ENCODE measurements at regions not wholly inside any gene's neighbourhood (a gene's known extent, or its start where the extent isn't known, plus 50 kb on each side); places are given as distances from the start of the nearest gene placed in this dataset.
"Not testable (repeated sequence)": the region's sequence is repeated elsewhere in the genome, so short reads cannot be mapped to it uniquely, and the experiment has no call there.

GRCh38 chr7:66537380-66537779 lies 91.3 kb upstream of the KCTD7 start:
- no peaks in the 10 kb centered on the region for H3K9me3 ChIP-seq (ENCODE audit: control insufficient read depth, low read length)
- 92 to 93% methylated on average over 10 of the region's 10 CpGs for WGBS, 2 experiments
- H3K27me3 ChIP-seq (ENCODE audit: control insufficient read depth, insufficient read depth, low read length, poor library complexity, severe bottlenecking): no peaks in the 10 kb centered on the region
- H3K27ac ChIP-seq (ENCODE audit: insufficient read depth, low read depth, low read length, poor library complexity, severe bottlenecking): no peak overlapping the region
- H3K36me3 ChIP-seq (ENCODE audit: control insufficient read depth, insufficient read depth, low read length): no peaks in the 10 kb centered on the region
- H3K4me3 ChIP-seq (ENCODE audit: insufficient read depth, low read depth, low read length): no peak overlapping the region
- H3K4me1 ChIP-seq (ENCODE audit: control insufficient read depth, insufficient read depth, low read length): no peaks in the 10 kb centered on the region

GRCh38 chr7:66537876-66538275 lies 90.8 kb upstream of the KCTD7 start:
- Histone ChIP-seq H3K9me3 (ENCODE audit: control insufficient read depth, low read length) (no peaks in the 10 kb centered on the region), H3K36me3 (ENCODE audit: control insufficient read depth, insufficient read depth, low read length) (no peaks in the 10 kb centered on the region), H3K4me1 (ENCODE audit: control insufficient read depth, insufficient read depth, low read length) (no peaks in the 10 kb centered on the region), H3K27me3 (ENCODE audit: control insufficient read depth, insufficient read depth, low read length, poor library complexity, severe bottlenecking) (no peaks in the 10 kb centered on the region), H3K27ac (ENCODE audit: insufficient read depth, low read depth, low read length, poor library complexity, severe bottlenecking) (no peak overlapping the region), H3K4me3 (ENCODE audit: insufficient read depth, low read depth, low read length) (no peak overlapping the region)
- 85 to 88% methylated on average over 1 of the region's 1 CpG for WGBS, 2 experiments

- Histone ChIP-seq H3K36me3 (ENCODE audit: control insufficient read depth, insufficient read depth, low read length) (no peaks in the 10 kb centered on the region), H3K4me1 (ENCODE audit: control insufficient read depth, insufficient read depth, low read length) (no peaks in the 10 kb centered on the region), H3K27me3 (ENCODE audit: control insufficient read depth, insufficient read depth, low read length, poor library complexity, severe bottlenecking) (no peaks in the 10 kb centered on the region), H3K27ac (ENCODE audit: insufficient read depth, low read depth, low read length, poor library complexity, severe bottlenecking) (peak overlapping the region; percentile 42), H3K4me3 (ENCODE audit: insufficient read depth, low read depth, low read length) (no peak overlapping the region), H3K9me3 (ENCODE audit: control insufficient read depth, low read length) (no peaks in the 10 kb centered on the region)
- 90% methylated on average over 3 of the region's 3 CpGs for WGBS, 2 experiments
These were observed 89.4 kb upstream of the KCTD7 start for GRCh38 chr7:66539264-66539623.

DNA sequence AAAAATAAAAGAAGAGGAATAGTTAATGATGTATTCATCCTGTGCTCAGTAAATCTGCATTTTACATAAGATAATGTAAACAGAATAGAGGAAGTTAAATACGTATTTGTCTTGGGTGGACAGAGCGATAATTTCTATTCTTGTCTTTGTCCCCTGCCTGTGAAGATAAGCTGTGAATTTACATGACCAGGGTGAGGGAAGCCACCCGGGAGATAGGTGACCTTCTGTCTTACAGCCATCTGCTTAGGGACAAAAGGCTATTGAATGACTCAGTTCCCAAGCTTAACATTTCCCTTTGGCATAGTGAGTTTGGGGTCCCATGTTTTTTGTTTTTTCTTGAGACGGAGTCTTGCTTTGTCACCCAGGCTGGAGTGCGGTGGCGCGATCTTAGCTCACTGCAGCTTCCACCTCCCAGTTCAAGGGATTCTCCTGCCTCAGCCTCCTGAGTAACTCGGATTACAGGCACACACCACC lies 88.7 kb upstream of the KCTD7 start:
- no peaks in the 10 kb centered on the region for H3K36me3 ChIP-seq (ENCODE audit: control insufficient read depth, insufficient read depth, low read length)
- H3K27ac ChIP-seq (ENCODE audit: insufficient read depth, low read depth, low read length, poor library complexity, severe bottlenecking): no peak overlapping the region
- WGBS, 2 experiments: 87% methylated on average over 8 of the region's 8 CpGs
- H3K4me1 ChIP-seq (ENCODE audit: control insufficient read depth, insufficient read depth, low read length): no peaks in the 10 kb centered on the region
- H3K27me3 ChIP-seq (ENCODE audit: control insufficient read depth, insufficient read depth, low read length, poor library complexity, severe bottlenecking): no peaks in the 10 kb centered on the region
- no peaks in the 10 kb centered on the region for H3K9me3 ChIP-seq (ENCODE audit: control insufficient read depth, low read length)
- H3K4me3 ChIP-seq (ENCODE audit: insufficient read depth, low read depth, low read length): no peak overlapping the region

- H3K9me3 ChIP-seq (ENCODE audit: control insufficient read depth, low read length): no peaks in the 10 kb centered on the region
- H3K27ac ChIP-seq (ENCODE audit: insufficient read depth, low read depth, low read length, poor library complexity, severe bottlenecking): no peak overlapping the region
- H3K4me3 ChIP-seq (ENCODE audit: insufficient read depth, low read depth, low read length): no peak overlapping the region
- H3K4me1 ChIP-seq (ENCODE audit: control insufficient read depth, insufficient read depth, low read length): no peaks in the 10 kb centered on the region
- WGBS, 2 experiments: 93 to 94% methylated on average over 5 of the region's 5 CpGs
- no peaks in the 10 kb centered on the region for H3K36me3 ChIP-seq (ENCODE audit: control insufficient read depth, insufficient read depth, low read length)
- H3K27me3 ChIP-seq (ENCODE audit: control insufficient read depth, insufficient read depth, low read length, poor library complexity, severe bottlenecking): no peaks in the 10 kb centered on the region
These were observed 86.6 kb upstream of the KCTD7 start for GRCh38 chr7:66542049-66542448.

DNA sequence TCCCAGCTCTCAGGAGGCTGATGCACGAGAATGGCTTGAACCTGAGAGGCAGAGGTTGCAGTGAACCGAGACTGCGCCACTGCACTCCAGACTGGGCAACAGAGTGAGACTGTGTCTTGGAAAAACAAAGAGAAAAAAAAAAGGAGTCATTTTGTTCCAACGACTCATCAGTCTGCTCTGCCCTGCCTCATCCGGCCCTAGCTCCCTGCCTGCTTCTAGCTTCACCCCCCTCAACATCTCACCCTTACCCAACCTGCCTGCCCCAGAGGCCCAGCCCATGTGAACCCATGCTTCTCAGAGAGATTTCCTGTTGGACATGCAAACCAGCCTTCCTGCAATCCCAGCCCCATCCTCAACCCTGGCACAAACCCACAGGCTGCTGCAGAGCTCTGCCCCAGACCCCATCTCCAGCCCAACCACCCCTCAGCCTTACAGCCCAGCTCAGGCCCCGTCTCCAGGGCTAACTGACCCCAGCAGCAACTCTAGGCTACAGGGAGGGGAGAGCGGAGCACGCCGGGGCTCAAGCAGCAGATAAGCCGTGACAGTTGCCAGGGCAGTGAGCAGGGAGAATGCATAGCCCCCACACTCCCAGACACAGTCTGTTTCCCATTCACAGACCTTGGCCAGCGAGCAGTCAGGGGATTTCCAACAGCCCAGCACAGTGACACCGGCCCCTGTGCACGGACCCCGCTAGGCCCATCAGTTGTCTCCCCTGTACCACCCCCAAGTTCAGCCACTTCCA lies 86.0 kb upstream of the KCTD7 start:
- Histone ChIP-seq H3K36me3 (ENCODE audit: control insufficient read depth, insufficient read depth, low read length) (no peaks in the 10 kb centered on the region), H3K4me3 (ENCODE audit: insufficient read depth, low read depth, low read length) (no peak overlapping the region), H3K27ac (ENCODE audit: insufficient read depth, low read depth, low read length, poor library complexity, severe bottlenecking) (peak overlapping the region; percentile 50), H3K27me3 (ENCODE audit: control insufficient read depth, insufficient read depth, low read length, poor library complexity, severe bottlenecking) (no peaks in the 10 kb centered on the region), H3K9me3 (ENCODE audit: control insufficient read depth, low read length) (no peaks in the 10 kb centered on the region), H3K4me1 (ENCODE audit: control insufficient read depth, insufficient read depth, low read length) (no peaks in the 10 kb centered on the region)
- WGBS, 2 experiments: 90% methylated on average over 14 of the region's 14 CpGs

- no peaks in the 10 kb centered on the region for H3K27me3 ChIP-seq (ENCODE audit: control insufficient read depth, insufficient read depth, low read length, poor library complexity, severe bottlenecking)
- H3K27ac ChIP-seq (ENCODE audit: insufficient read depth, low read depth, low read length, poor library complexity, severe bottlenecking): no peak overlapping the region
- no peak overlapping the region for H3K4me3 ChIP-seq (ENCODE audit: insufficient read depth, low read depth, low read length)
- WGBS, 2 experiments: 91 to 92% methylated on average over 6 of the region's 6 CpGs
- no peaks in the 10 kb centered on the region for H3K4me1 ChIP-seq (ENCODE audit: control insufficient read depth, insufficient read depth, low read length)
- H3K9me3 ChIP-seq (ENCODE audit: control insufficient read depth, low read length): no peaks in the 10 kb centered on the region
- peaks cover 14% of the 10 kb centered on the region for H3K36me3 ChIP-seq (ENCODE audit: control insufficient read depth, insufficient read depth, low read length)
These were observed 79.2 kb upstream of the KCTD7 start for GRCh38 chr7:66549466-66549865.

DNA sequence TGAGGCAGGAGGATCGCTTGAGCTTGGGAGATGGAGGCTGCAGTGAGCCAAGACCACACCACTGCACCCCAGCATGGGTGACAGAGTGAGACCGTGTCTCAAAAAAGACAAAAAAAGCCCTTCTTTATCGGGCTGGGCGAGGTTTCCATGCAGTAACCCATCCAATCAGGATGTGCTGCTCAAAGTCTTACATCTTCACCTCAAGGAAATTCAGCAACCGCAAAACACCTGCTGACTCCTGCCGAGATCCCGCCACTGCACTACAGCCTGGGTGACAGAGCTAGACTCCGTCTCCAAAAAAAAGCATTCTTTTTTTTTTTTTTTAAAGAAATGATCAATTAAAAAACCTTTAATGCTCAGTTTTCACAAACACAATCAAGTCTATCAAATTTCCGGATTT lies 75.7 kb upstream of the KCTD7 start:
- WGBS, 2 experiments: 93% methylated on average over 9 of the region's 9 CpGs
- H3K4me1 ChIP-seq (ENCODE audit: control insufficient read depth, insufficient read depth, low read length): no peaks in the 10 kb centered on the region
- H3K27ac ChIP-seq (ENCODE audit: insufficient read depth, low read depth, low read length, poor library complexity, severe bottlenecking): no peak overlapping the region
- no peaks in the 10 kb centered on the region for H3K27me3 ChIP-seq (ENCODE audit: control insufficient read depth, insufficient read depth, low read length, poor library complexity, severe bottlenecking)
- no peak overlapping the region for H3K4me3 ChIP-seq (ENCODE audit: insufficient read depth, low read depth, low read length)
- peaks cover 23% of the 10 kb centered on the region for H3K36me3 ChIP-seq (ENCODE audit: control insufficient read depth, insufficient read depth, low read length)
- H3K9me3 ChIP-seq (ENCODE audit: control insufficient read depth, low read length): no peaks in the 10 kb centered on the region

- not testable (repeated sequence) for H3K4me3 ChIP-seq (ENCODE audit: insufficient read depth, low read depth, low read length); H3K9me3 ChIP-seq (ENCODE audit: control insufficient read depth, low read length); H3K27me3 ChIP-seq (ENCODE audit: control insufficient read depth, insufficient read depth, low read length, poor library complexity, severe bottlenecking); H3K27ac ChIP-seq (ENCODE audit: insufficient read depth, low read depth, low read length, poor library complexity, severe bottlenecking); H3K4me1 ChIP-seq (ENCODE audit: control insufficient read depth, insufficient read depth, low read length)
- peaks cover 17% of the 10 kb centered on the region for H3K36me3 ChIP-seq (ENCODE audit: control insufficient read depth, insufficient read depth, low read length)
- 71 to 75% methylated on average over 2 of the region's 2 CpGs for WGBS, 2 experiments
These were observed 75.0 kb upstream of the KCTD7 start for GRCh38 chr7:66553675-66554074.

- not testable (repeated sequence) for H3K4me1 ChIP-seq (ENCODE audit: control insufficient read depth, insufficient read depth, low read length)
These were observed 74.4 kb upstream of the KCTD7 start for GRCh38 chr7:66554291-66554690.

More at GRCh38 chr7:66554291-66554690, 74.4 kb upstream of the KCTD7 start:
- 94 to 95% methylated on average over 7 of the region's 8 CpGs for WGBS, 2 experiments
- not testable (repeated sequence) for H3K27me3 ChIP-seq (ENCODE audit: control insufficient read depth, insufficient read depth, low read length, poor library complexity, severe bottlenecking); H3K27ac ChIP-seq (ENCODE audit: insufficient read depth, low read depth, low read length, poor library complexity, severe bottlenecking); H3K4me3 ChIP-seq (ENCODE audit: insufficient read depth, low read depth, low read length); H3K9me3 ChIP-seq (ENCODE audit: control insufficient read depth, low read length)
- peaks cover 17% of the 10 kb centered on the region for H3K36me3 ChIP-seq (ENCODE audit: control insufficient read depth, insufficient read depth, low read length)

Measured in ectodermal cell (in vitro differentiated cells).